ENCODE measurements at regions not wholly inside any gene's neighbourhood (a gene's known extent, or its start where the extent isn't known, plus 50 kb on each side); places are given as distances from the start of the nearest gene placed in this dataset.

GRCh38 chr16:63983401-63983800 lies 1138.5 kb downstream of the CDH11 start:
- no peaks in the 10 kb centered on the region for H3K27me3 Mint-ChIP-seq
- POLR2A ChIA-PET = no interaction called here
- no peak overlapping the region for H3K27ac Mint-ChIP-seq
- no peak overlapping the region for H3K4me3 Mint-ChIP-seq
- no peaks in the 10 kb centered on the region for H3K36me3 Mint-ChIP-seq (ENCODE audit: low read depth)
- peaks cover 9% of the 10 kb centered on the region for H3K9me3 Mint-ChIP-seq
- no peak for TF ChIP-seq CTCF (IDR thresholded peaks at IDR 0.05)
- no peaks in the 10 kb centered on the region for H3K4me1 Mint-ChIP-seq
- DNase-seq (no peak), ATAC-seq (ENCODE audit: low read depth) (no peak)
- intact Hi-C loops (cut with micrococcal nuclease) = no loop called here
- CTCF ChIA-PET = no interaction called here

GRCh38 chr16:63982741-63983140 lies 1139.1 kb downstream of the CDH11 start:
- ChIA-PET CTCF (no interaction called here), POLR2A (no interaction called here)
- intact Hi-C loops (cut with micrococcal nuclease) = no loop called here
- TF ChIP-seq CTCF (IDR thresholded peaks at IDR 0.05) = no peak
- no peaks in the 10 kb centered on the region for H3K36me3 Mint-ChIP-seq (ENCODE audit: low read depth)
- H3K27ac Mint-ChIP-seq = no peak overlapping the region
- DNase-seq = no peak
- no peak for ATAC-seq (ENCODE audit: low read depth)
- H3K27me3 Mint-ChIP-seq = no peaks in the 10 kb centered on the region
- H3K4me3 Mint-ChIP-seq = no peak overlapping the region
- H3K9me3 Mint-ChIP-seq = peaks cover 8% of the 10 kb centered on the region
- H3K4me1 Mint-ChIP-seq = no peaks in the 10 kb centered on the region

- no peaks in the 10 kb centered on the region for H3K36me3 Mint-ChIP-seq (ENCODE audit: low read depth)
- H3K27me3 Mint-ChIP-seq = no peaks in the 10 kb centered on the region
- TF ChIP-seq CTCF (IDR thresholded peaks at IDR 0.05) = no peak
- H3K27ac Mint-ChIP-seq = no peak overlapping the region
- H3K4me1 Mint-ChIP-seq = no peaks in the 10 kb centered on the region
- ATAC-seq (ENCODE audit: low read depth) = no peak
- DNase-seq = no peak
- ChIA-PET POLR2A (no interaction called here), CTCF (no interaction called here)
- intact Hi-C loops (cut with micrococcal nuclease) = no loop called here
- no peak overlapping the region for H3K4me3 Mint-ChIP-seq
- H3K9me3 Mint-ChIP-seq = peaks cover 6% of the 10 kb centered on the region
Measured at GRCh38 chr16:63982110-63982509, 1139.8 kb downstream of the CDH11 start.

GRCh38 chr16:63981639-63982038 lies 1140.2 kb downstream of the CDH11 start:
- H3K4me3 Mint-ChIP-seq = no peak overlapping the region
- DNase-seq (no peak), ATAC-seq (ENCODE audit: low read depth) (no peak)
- intact Hi-C loops (cut with micrococcal nuclease) = no loop called here
- no peak for TF ChIP-seq CTCF (IDR thresholded peaks at IDR 0.05)
- no peaks in the 10 kb centered on the region for H3K4me1 Mint-ChIP-seq
- peaks cover 6% of the 10 kb centered on the region for H3K9me3 Mint-ChIP-seq
- ChIA-PET CTCF (no interaction called here), POLR2A (no interaction called here)
- no peaks in the 10 kb centered on the region for H3K36me3 Mint-ChIP-seq (ENCODE audit: low read depth)
- H3K27ac Mint-ChIP-seq = no peak overlapping the region
- no peaks in the 10 kb centered on the region for H3K27me3 Mint-ChIP-seq

GRCh38 chr16:63980763-63981162 lies 1141.1 kb downstream of the CDH11 start:
- no peaks in the 10 kb centered on the region for H3K36me3 Mint-ChIP-seq (ENCODE audit: low read depth)
- H3K27ac Mint-ChIP-seq = no peak overlapping the region
- ATAC-seq (ENCODE audit: low read depth) (no peak), DNase-seq (no peak)
- no peaks in the 10 kb centered on the region for H3K27me3 Mint-ChIP-seq
- POLR2A ChIA-PET = no interaction called here
- intact Hi-C loops (cut with micrococcal nuclease) = no loop called here
- TF ChIP-seq CTCF (IDR thresholded peaks at IDR 0.05) = no peak
- no peaks in the 10 kb centered on the region for H3K4me1 Mint-ChIP-seq
- no peak overlapping the region for H3K4me3 Mint-ChIP-seq
- peaks cover 5% of the 10 kb centered on the region for H3K9me3 Mint-ChIP-seq
- CTCF ChIA-PET = no interaction called here

Data from activated B cell treated with CpG ODN at 0.5 μM for 24 hours (primary cell).